ENCODE measurements at regions not wholly inside any gene's neighbourhood (a gene's known extent, or its start where the extent isn't known, plus 50 kb on each side); places are given as distances from the start of the nearest gene placed in this dataset.

- Mint-ChIP-seq H3K4me3 (no peak overlapping the region), H3K9me3 (peaks cover 10% of the 10 kb centered on the region), H3K36me3 (ENCODE audit: low read depth) (no peaks in the 10 kb centered on the region), H3K4me1 (no peaks in the 10 kb centered on the region), H3K27ac (no peak overlapping the region), H3K27me3 (peaks cover 34% of the 10 kb centered on the region)
- TF ChIP-seq, protein P1, sequence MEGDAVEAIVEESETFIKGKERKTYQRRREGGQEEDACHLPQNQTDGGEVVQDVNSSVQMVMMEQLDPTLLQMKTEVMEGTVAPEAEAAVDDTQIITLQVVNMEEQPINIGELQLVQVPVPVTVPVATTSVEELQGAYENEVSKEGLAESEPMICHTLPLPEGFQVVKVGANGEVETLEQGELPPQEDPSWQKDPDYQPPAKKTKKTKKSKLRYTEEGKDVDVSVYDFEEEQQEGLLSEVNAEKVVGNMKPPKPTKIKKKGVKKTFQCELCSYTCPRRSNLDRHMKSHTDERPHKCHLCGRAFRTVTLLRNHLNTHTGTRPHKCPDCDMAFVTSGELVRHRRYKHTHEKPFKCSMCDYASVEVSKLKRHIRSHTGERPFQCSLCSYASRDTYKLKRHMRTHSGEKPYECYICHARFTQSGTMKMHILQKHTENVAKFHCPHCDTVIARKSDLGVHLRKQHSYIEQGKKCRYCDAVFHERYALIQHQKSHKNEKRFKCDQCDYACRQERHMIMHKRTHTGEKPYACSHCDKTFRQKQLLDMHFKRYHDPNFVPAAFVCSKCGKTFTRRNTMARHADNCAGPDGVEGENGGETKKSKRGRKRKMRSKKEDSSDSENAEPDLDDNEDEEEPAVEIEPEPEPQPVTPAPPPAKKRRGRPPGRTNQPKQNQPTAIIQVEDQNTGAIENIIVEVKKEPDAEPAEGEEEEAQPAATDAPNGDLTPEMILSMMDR (IDR thresholded peaks at IDR 0.05): no peak
- intact Hi-C loops (cut with micrococcal nuclease): no loop called here
- CTCF ChIA-PET: no interaction called here
- no peak for DNase-seq
- POLR2A ChIA-PET: no interaction called here
- no peak for ATAC-seq (ENCODE audit: low read depth)
These were observed 67.2 kb upstream of the ID2 start for GRCh38 chr2:8614646-8615045.

GRCh38 chr2:8615252-8615575 is 66.6 kb upstream of the ID2 start:
- H3K4me1 Mint-ChIP-seq: no peaks in the 10 kb centered on the region
- TF ChIP-seq, protein P1 (IDR thresholded peaks at IDR 0.05): no peak
- no peak for ATAC-seq (ENCODE audit: low read depth)

GRCh38 chr2:8615576-8616281 is 66.1 kb upstream of the ID2 start:
- Mint-ChIP-seq H3K27ac (no peak overlapping the region), H3K36me3 (ENCODE audit: low read depth) (no peaks in the 10 kb centered on the region), H3K9me3 (peaks cover 6% of the 10 kb centered on the region), H3K4me1 (no peaks in the 10 kb centered on the region), H3K4me3 (no peak overlapping the region), H3K27me3 (peaks cover 30% of the 10 kb centered on the region)
- ChIA-PET CTCF (no interaction called here), POLR2A (no interaction called here)
- ATAC-seq (ENCODE audit: low read depth): no peak
- intact Hi-C loops (cut with micrococcal nuclease): no loop called here
- TF ChIP-seq, protein P1 (IDR thresholded peaks at IDR 0.05): no peak
- no peak for DNase-seq

More at GRCh38 chr2:8615252-8615575, 66.6 kb upstream of the ID2 start:
- Mint-ChIP-seq H3K27ac (no peak overlapping the region), H3K4me3 (no peak overlapping the region), H3K36me3 (ENCODE audit: low read depth) (no peaks in the 10 kb centered on the region), H3K27me3 (peaks cover 34% of the 10 kb centered on the region), H3K9me3 (peaks cover 10% of the 10 kb centered on the region)
- CTCF ChIA-PET: no interaction called here
- intact Hi-C loops (cut with micrococcal nuclease): no loop called here
- DNase-seq: no peak
- POLR2A ChIA-PET: no interaction called here

DNA sequence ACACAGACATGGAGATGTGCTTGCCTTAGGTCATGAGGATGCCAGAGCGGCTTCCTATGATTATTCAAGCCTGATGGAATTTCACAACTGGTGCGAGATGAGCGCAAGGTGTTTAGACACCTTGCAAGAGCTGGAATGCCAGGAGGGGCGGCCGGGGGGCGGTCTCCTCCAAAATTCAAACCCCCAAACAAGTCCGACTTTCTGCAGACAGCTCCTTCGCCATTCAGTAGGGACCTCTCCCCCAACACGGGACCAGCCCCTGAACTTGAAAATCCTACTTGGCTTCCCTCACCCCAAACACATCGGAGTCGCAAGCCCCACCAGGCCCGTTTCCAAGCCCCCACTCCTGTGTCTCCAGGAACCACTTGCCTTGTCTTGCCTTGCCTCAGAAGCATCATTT is 64.8 kb upstream of the ID2 start:
- Mint-ChIP-seq H3K4me1 (no peaks in the 10 kb centered on the region), H3K9me3 (peaks cover 2% of the 10 kb centered on the region), H3K27me3 (peaks cover 34% of the 10 kb centered on the region), H3K36me3 (ENCODE audit: low read depth) (no peaks in the 10 kb centered on the region), H3K4me3 (no peak overlapping the region), H3K27ac (no peak overlapping the region)
- DNase-seq (no peak), ATAC-seq (ENCODE audit: low read depth) (no peak)
- intact Hi-C loops (cut with micrococcal nuclease): no loop called here
- ChIA-PET POLR2A (no interaction called here), CTCF (no interaction called here)
- TF ChIP-seq, protein P1 (IDR thresholded peaks at IDR 0.05): no peak

- H3K36me3 Mint-ChIP-seq (ENCODE audit: low read depth): no peaks in the 10 kb centered on the region
- H3K4me1 Mint-ChIP-seq: no peaks in the 10 kb centered on the region
- H3K4me3 Mint-ChIP-seq: no peak overlapping the region
- peaks cover 2% of the 10 kb centered on the region for H3K9me3 Mint-ChIP-seq
- CTCF ChIA-PET: no interaction called here
- POLR2A ChIA-PET: no interaction called here
- no peak for DNase-seq
- intact Hi-C loops (cut with micrococcal nuclease): no loop called here
- no peak overlapping the region for H3K27ac Mint-ChIP-seq
- peaks cover 36% of the 10 kb centered on the region for H3K27me3 Mint-ChIP-seq
- TF ChIP-seq, protein P1 (IDR thresholded peaks at IDR 0.05): no peak
- no peak for ATAC-seq (ENCODE audit: low read depth)
These were observed 64.3 kb upstream of the ID2 start for GRCh38 chr2:8617590-8617989.

Data from activated B cell treated with CpG ODN at 0.5 μM for 24 hours (primary cell).